Subcutaneous abdominal adipose tissue (tissue), 5 donors: ENCODE measurements at regions not wholly inside any gene's neighbourhood (a gene's known extent, or its start where the extent isn't known, plus 50 kb on each side); places are given as distances from the start of the nearest gene placed in this dataset.
A peak's percentile ranks its signal among the peaks of the same experiment; 100 is the strongest.

Source experiments
- H3K27ac ChIP-seq: one replicate; pipeline ENCODE4 v1.7.0; 2013; ENCODE audit warnings: low read depth, mild to moderate bottlenecking, inconsistent platforms, low read length, moderate library complexity
- H3K27me3 ChIP-seq, 5 donors: one replicate each; pipeline ENCODE4 v1.7.0; 2013; ENCODE audit warnings: low read length in 5 of 5, inconsistent platforms in 1 of 5; ENCODE audit not compliant: control insufficient read depth in 5 of 5, insufficient read depth in 4 of 5
- H3K36me3 ChIP-seq, 5 donors: one replicate each; pipeline ENCODE4 v1.7.0; 2013; ENCODE audit warnings: low read length in 5 of 5; ENCODE audit not compliant: control insufficient read depth in 5 of 5, insufficient read depth in 5 of 5
- H3K4me1 ChIP-seq, 5 donors: one replicate each; pipeline ENCODE4 v1.7.0; 2013; ENCODE audit warnings: low read length in 5 of 5, mild to moderate bottlenecking in 3 of 5, moderate library complexity in 1 of 5; ENCODE audit not compliant: control insufficient read depth in 5 of 5, insufficient read depth in 5 of 5
- H3K4me3 ChIP-seq, 5 donors: one replicate each; pipeline ENCODE4 v1.7.0; 2013; ENCODE audit warnings: low read length in 5 of 5, low read depth in 1 of 5
- H3K9ac ChIP-seq, 5 donors: one replicate each; pipeline ENCODE4 v1.7.0; 2013; ENCODE audit warnings: low read length in 5 of 5, mild to moderate bottlenecking in 4 of 5, moderate library complexity in 3 of 5
- H3K9me3 ChIP-seq, 5 donors: one replicate each; pipeline ENCODE4 v1.7.0; 2013; ENCODE audit warnings: low read length in 5 of 5; ENCODE audit not compliant: control insufficient read depth in 5 of 5
- donor health status: healthy.
- donor health status: healthy.
- donor health status: healthy.
- donor health status: healthy.
- donor health status: healthy.

DNA sequence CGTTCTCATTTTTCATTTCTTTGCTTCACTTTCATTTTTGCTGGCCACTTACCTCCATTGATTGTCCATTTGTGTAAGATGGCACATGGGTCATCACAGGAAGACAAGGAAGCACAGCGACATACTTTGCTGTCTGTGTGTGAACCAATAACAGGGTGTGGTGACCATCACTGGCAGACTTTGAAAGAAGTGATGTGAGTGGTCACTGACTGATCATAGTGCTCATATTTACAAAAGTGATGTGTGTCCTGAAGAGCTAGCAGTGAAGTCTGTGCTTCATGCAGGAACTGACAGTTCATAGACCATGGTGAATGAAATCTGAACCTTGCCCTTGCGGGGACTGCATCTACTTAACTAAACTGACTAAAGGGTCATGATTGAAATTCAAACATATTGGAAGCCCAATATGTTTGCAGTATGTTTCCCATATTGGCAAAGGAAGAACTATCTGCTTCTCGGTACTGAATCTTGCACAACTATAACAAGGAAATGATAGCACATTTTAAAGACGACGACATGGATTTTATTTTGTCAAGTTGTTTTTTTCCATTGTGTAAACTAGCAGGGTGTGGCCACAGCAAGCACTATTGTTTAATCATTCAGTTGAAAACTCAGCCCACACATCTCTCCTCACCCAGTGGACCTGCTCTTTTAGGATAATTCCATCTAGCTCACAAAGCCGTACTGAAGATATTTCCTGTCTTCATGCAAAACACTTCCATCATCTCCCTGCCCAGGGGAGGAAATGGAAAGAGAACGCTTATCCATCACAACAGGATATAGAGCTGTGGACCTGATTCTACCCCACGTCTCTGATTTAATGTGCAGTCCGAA is 232.0 kb upstream of the ANKRD55 start:
- no peaks in the 10 kb centered on the region for H3K27me3 ChIP-seq
- H3K4me3 ChIP-seq = peak overlapping the region in 1 of 5 donors; percentile 28
- H3K27ac ChIP-seq = no peak overlapping the region
- no peak overlapping the region for H3K9ac ChIP-seq
- no peaks in the 10 kb centered on the region for H3K9me3 ChIP-seq
- H3K4me1 ChIP-seq = peaks cover 0 to 26% (median 10%) of the 10 kb centered on the region in 5 donors
- H3K36me3 ChIP-seq = no peaks in the 10 kb centered on the region

DNA sequence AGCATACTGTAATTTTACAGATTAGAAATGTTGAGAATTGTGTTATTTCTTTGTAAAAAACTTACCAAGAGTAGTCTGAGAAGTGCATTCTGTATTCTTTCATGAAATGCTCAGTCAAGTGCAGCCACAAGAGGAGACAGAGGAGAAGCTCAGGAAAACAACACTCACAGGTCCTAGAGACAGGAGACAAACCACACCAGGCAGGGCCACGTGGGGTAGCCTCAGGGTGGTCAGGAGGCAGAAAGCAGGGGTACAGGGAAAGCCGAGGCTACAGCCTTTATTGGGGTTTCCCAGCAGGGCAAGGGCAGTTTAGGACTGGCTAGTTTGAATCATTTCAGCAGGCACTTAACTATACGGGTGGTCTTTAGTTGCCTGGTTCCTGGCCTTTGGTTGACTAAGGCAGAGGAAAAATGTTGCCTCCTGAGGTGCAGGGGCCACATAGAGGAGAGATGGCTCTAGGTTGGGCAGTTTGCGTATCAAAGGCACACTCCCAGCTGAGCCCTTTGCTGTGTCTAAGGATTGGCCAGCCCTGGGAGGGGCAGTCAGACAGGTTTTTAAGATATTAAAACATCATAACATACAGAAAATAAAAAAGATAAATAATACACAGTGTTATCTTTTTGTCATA is 230.9 kb upstream of the ANKRD55 start:
- Histone ChIP-seq H3K27ac (no peak overlapping the region), H3K36me3 (no peaks in the 10 kb centered on the region), H3K4me1 (peaks cover 0 to 27% (median 10%) of the 10 kb centered on the region in 5 donors), H3K9ac (no peak overlapping the region), H3K27me3 (no peaks in the 10 kb centered on the region), H3K4me3 (no peak overlapping the region), H3K9me3 (no peaks in the 10 kb centered on the region)

- H3K27me3 ChIP-seq = no peaks in the 10 kb centered on the region
These were observed 228.5 kb upstream of the ANKRD55 start for GRCh38 chr5:56461584-56461983.

GRCh38 chr5:56460681-56461191 is 227.6 kb upstream of the ANKRD55 start:
- H3K4me3 ChIP-seq = no peak overlapping the region
- H3K36me3 ChIP-seq = no peaks in the 10 kb centered on the region
- peaks cover 0 to 32% (median 13%) of the 10 kb centered on the region in 5 donors for H3K4me1 ChIP-seq
- H3K9ac ChIP-seq = no peak overlapping the region
- no peaks in the 10 kb centered on the region for H3K27me3 ChIP-seq
- no peaks in the 10 kb centered on the region for H3K9me3 ChIP-seq
- H3K27ac ChIP-seq = no peak overlapping the region

More at GRCh38 chr5:56461584-56461983, 228.5 kb upstream of the ANKRD55 start:
- Histone ChIP-seq H3K4me3 (no peak overlapping the region), H3K9ac (no peak overlapping the region), H3K9me3 (no peaks in the 10 kb centered on the region), H3K27ac (no peak overlapping the region), H3K4me1 (peaks cover 0 to 37% (median 13%) of the 10 kb centered on the region in 5 donors), H3K36me3 (no peaks in the 10 kb centered on the region)

GRCh38 chr5:56460195-56460546 is 227.0 kb upstream of the ANKRD55 start:
- H3K4me3 ChIP-seq = no peak overlapping the region
- no peaks in the 10 kb centered on the region for H3K27me3 ChIP-seq
- no peak overlapping the region for H3K27ac ChIP-seq
- peaks cover 0 to 27% (median 13%) of the 10 kb centered on the region in 5 donors for H3K4me1 ChIP-seq
- H3K9ac ChIP-seq = no peak overlapping the region
- no peaks in the 10 kb centered on the region for H3K9me3 ChIP-seq
- no peaks in the 10 kb centered on the region for H3K36me3 ChIP-seq

DNA sequence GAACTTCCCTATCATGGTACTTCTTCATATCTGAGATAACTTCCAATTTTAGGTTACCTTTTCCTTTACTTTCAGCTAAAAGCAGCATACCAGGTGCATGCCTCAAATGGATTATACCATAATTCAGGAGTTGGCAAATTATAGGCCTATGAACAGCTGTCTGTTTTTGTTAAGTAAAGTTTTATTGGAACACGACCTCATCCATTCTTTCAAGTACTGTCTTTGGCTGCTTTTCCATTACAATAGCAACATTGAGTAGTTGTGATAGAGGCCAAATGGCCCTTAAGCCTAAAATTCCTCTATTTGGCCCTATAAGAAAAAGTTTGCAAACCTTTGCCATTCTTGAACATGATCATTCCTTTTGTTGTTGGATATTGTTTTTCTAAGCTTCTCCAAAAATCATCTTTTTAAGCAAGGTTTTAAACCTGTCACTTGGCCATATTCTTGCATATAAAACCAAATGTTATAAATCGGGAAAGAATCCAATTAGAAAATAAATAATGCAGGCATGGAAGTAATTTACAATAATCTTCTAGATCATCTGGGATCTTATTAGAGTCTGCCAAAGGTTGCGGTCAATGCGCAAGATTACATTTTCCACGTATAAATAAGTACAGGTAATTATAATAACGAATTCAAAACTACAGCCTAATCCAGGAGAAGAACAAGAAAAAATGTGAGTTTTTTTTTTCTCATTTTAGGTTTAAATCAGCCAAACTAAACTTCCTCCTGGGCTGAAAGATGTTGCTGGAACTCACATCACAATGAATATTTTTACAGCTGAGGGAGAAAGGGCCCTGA is 226.5 kb upstream of the ANKRD55 start:
- Histone ChIP-seq H3K27me3 (no peaks in the 10 kb centered on the region), H3K36me3 (no peaks in the 10 kb centered on the region), H3K4me3 (no peak overlapping the region), H3K9ac (no peak overlapping the region), H3K27ac (no peak overlapping the region), H3K9me3 (no peaks in the 10 kb centered on the region), H3K4me1 (peaks cover 0 to 22% (median 13%) of the 10 kb centered on the region in 5 donors)

DNA sequence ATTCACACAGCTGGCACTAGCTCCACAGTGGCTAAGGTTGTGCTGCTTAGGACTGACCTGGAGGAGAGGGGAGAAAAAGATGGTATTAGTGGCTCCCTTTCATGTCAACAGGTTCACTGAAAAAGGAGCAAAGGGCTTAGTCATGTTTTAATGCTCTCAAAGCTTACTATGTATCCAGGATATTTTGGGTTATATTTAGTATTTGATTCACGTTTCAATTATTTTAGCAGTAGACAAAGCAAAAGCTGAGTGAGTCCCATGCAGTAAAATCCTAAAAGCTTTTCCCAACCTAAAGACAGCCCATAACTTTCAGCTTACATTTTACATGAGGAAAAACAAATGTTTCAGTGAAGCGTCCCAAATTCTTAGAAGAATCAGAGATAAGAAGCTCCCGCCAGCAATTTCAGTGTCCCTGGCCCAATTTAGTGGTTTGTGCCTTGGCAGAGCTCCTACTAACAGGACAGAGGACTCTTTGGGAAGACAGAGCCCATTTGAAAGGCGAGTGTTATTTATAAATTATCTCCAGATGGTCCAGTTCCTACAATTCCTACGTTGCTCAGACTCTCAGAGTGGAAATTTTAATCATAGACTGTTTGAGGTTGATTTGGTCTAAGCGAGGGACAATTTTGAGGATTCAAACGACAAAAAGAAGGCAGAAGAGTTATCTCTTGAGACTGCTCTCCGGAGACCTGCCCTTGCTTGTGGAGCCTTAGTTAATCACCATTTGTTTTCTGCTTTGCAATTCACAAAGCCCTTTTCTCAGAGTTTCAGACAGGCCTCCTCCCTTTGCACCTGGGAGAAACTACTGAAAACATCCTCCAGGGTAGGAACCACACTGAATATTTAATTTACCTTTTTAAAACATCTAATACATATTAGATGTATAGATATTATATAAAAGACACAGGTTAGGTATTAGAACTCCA is 225.0 kb upstream of the ANKRD55 start:
- Histone ChIP-seq H3K27ac (peak overlapping the region; percentile 24), H3K4me1 (peaks cover 0 to 22% (median 13%) of the 10 kb centered on the region in 5 donors), H3K27me3 (no peaks in the 10 kb centered on the region), H3K9ac (no peak overlapping the region), H3K4me3 (no peak overlapping the region), H3K9me3 (no peaks in the 10 kb centered on the region), H3K36me3 (no peaks in the 10 kb centered on the region)

GRCh38 chr5:56456002-56456401 is 222.9 kb upstream of the ANKRD55 start:
- no peak overlapping the region for H3K9ac ChIP-seq
- no peaks in the 10 kb centered on the region for H3K36me3 ChIP-seq
- peaks cover 0 to 1% (median 0%) of the 10 kb centered on the region in 5 donors for H3K27me3 ChIP-seq
- H3K9me3 ChIP-seq = no peaks in the 10 kb centered on the region
- no peak overlapping the region for H3K27ac ChIP-seq
- no peak overlapping the region for H3K4me3 ChIP-seq
- H3K4me1 ChIP-seq = peaks cover 0 to 22% (median 13%) of the 10 kb centered on the region in 5 donors

GRCh38 chr5:56455417-56455816 is 222.3 kb upstream of the ANKRD55 start:
- H3K9me3 ChIP-seq = no peaks in the 10 kb centered on the region
- H3K4me1 ChIP-seq = peaks cover 0 to 16% (median 13%) of the 10 kb centered on the region in 5 donors
- peaks cover 0 to 6% (median 0%) of the 10 kb centered on the region in 5 donors for H3K27me3 ChIP-seq
- H3K36me3 ChIP-seq = no peaks in the 10 kb centered on the region
- no peak overlapping the region for H3K4me3 ChIP-seq
- H3K9ac ChIP-seq = no peak overlapping the region
- no peak overlapping the region for H3K27ac ChIP-seq
